Dermis microvascular lymphatic vessel endothelial cell (primary cell): ENCODE measurements at regions not wholly inside any gene's neighbourhood (a gene's known extent, or its start where the extent isn't known, plus 50 kb on each side); places are given as distances from the start of the nearest gene placed in this dataset.

ENCODE experiments used
- DNase-seq, 2 donors: peaks; one replicate each; pipeline versions ENCODE4 v3.0.0 to v3.0.0-alpha.2; 2010; ENCODE audit warnings: low read depth in 2 of 2

- no peak for DNase-seq
Observed at GRCh38 chr17:57174591-57174990, 81.7 kb upstream of the MSI2 start.

- DNase-seq, result no peak
Observed at GRCh38 chr17:57178839-57179238, 77.5 kb upstream of the MSI2 start.

- peak in 1 of 2 donors; percentile 76 for DNase-seq
Observed at GRCh38 chr17:57182621-57183020, 73.7 kb upstream of the MSI2 start.

GRCh38 chr17:57186226-57187019 is 69.9 kb upstream of the MSI2 start:
- peak; percentile 9 to 63 for DNase-seq

- DNase-seq, result peak; percentile 18 to 82
Observed at GRCh38 chr17:57187391-57187790, 68.9 kb upstream of the MSI2 start.

- no peak for DNase-seq
Observed at GRCh38 chr17:57195785-57196460, 60.4 kb upstream of the MSI2 start.

- no peak for DNase-seq
Observed at GRCh38 chr17:57197466-57198071, 58.8 kb upstream of the MSI2 start.

- DNase-seq, result no peak
Observed at GRCh38 chr17:57201481-57201880, 54.8 kb upstream of the MSI2 start.

- no peak for DNase-seq
Observed at GRCh38 chr17:57203040-57203439, 53.3 kb upstream of the MSI2 start.
